ENCODE measurements at regions not wholly inside any gene's neighbourhood (a gene's known extent, or its start where the extent isn't known, plus 50 kb on each side); places are given as distances from the start of the nearest gene placed in this dataset.

GRCh38 chr5:155394727-155395126 lies 381.2 kb downstream of the KIF4B start:
- Histone ChIP-seq H3K14ac (ENCODE audit: insufficient read length) (no peak overlapping the region), H3K4me1 (replicated peaks in 1 of 4; ENCODE audit: control insufficient read depth in 3 of 4, insufficient read depth in 4 of 4, low read length in 3 of 4) (no peaks in the 10 kb centered on the region), H4K5ac (ENCODE audit: insufficient read length, low read depth, low read length) (no peak overlapping the region), H3K9ac (replicated peaks in 1 of 4; ENCODE audit: extremely low read depth in 1 of 4, low read depth in 3 of 4, low read length in 3 of 4) (no peak overlapping the region), H3K27me3 (replicated peaks in 1 of 4; ENCODE audit: control insufficient read depth in 3 of 4, extremely low read depth in 1 of 4, insufficient read depth in 3 of 4, low read length in 3 of 4) (no peaks in the 10 kb centered on the region), H3K4ac (replicated peaks; ENCODE audit: insufficient read length, low read depth, low read length) (no peak overlapping the region), H3K79me1 (ENCODE audit: low read depth, low read length) (no peaks in the 10 kb centered on the region), H3K9me3 (ENCODE audit: insufficient read depth in 2 of 2, low read depth in 1 of 2, low read length in 1 of 2) (no peaks in the 10 kb centered on the region), H3K27ac (ENCODE audit: low read depth, low read length) (no peak overlapping the region), H3K56ac (replicated peaks; ENCODE audit: insufficient read length, low read depth, low read length) (no peak overlapping the region), H2BK5ac (ENCODE audit: low read depth, low read length) (no peak overlapping the region), H3K23ac (ENCODE audit: insufficient read length) (no peak overlapping the region), H3K4me2 (ENCODE audit: insufficient read depth in 1 of 2, low read depth in 2 of 2, low read length in 2 of 2) (no peak overlapping the region), H4K20me1 (replicated peaks in 1 of 2; ENCODE audit: control insufficient read depth in 1 of 2, insufficient read depth in 2 of 2, low read length in 2 of 2) (no peaks in the 10 kb centered on the region), H2BK120ac (replicated peaks; ENCODE audit: low read depth, low read length) (no peak overlapping the region), H2AK5ac (ENCODE audit: low read depth, low read length) (no peak overlapping the region), H3K4me3 (ENCODE audit: extremely low read depth in 1 of 4, insufficient read depth in 2 of 4, low read depth in 3 of 4, low read length in 4 of 4) (no peak overlapping the region), H3K36me3 (ENCODE audit: control insufficient read depth in 2 of 4, insufficient read depth in 4 of 4, low read length in 3 of 4) (no peaks in the 10 kb centered on the region), H3K79me2 (ENCODE audit: control insufficient read depth in 1 of 2, insufficient read depth in 2 of 2, low read length in 2 of 2) (no peaks in the 10 kb centered on the region), H2AFZ (ENCODE audit: low read length) (no peak overlapping the region), H4K91ac (replicated peaks; ENCODE audit: insufficient read length, low read length) (no peak overlapping the region), H3K23me2 (ENCODE audit: low read depth, low read length) (no peaks in the 10 kb centered on the region), H3K18ac (ENCODE audit: extremely low read depth, low read length) (no peak overlapping the region), H4K8ac (ENCODE audit: extremely low read depth, insufficient read depth, low read length) (no peak overlapping the region), H2BK20ac (ENCODE audit: low read length) (no peak overlapping the region), H2BK15ac (ENCODE audit: low read length) (no peak overlapping the region), H2BK12ac (ENCODE audit: low read depth, low read length) (no peak overlapping the region)
- ChIA-PET CTCF (ENCODE audit: partially characterized antibody) (no interaction called here), POLR2A (ENCODE audit: partially characterized antibody) (no interaction called here)
- TF ChIP-seq, protein P1, sequence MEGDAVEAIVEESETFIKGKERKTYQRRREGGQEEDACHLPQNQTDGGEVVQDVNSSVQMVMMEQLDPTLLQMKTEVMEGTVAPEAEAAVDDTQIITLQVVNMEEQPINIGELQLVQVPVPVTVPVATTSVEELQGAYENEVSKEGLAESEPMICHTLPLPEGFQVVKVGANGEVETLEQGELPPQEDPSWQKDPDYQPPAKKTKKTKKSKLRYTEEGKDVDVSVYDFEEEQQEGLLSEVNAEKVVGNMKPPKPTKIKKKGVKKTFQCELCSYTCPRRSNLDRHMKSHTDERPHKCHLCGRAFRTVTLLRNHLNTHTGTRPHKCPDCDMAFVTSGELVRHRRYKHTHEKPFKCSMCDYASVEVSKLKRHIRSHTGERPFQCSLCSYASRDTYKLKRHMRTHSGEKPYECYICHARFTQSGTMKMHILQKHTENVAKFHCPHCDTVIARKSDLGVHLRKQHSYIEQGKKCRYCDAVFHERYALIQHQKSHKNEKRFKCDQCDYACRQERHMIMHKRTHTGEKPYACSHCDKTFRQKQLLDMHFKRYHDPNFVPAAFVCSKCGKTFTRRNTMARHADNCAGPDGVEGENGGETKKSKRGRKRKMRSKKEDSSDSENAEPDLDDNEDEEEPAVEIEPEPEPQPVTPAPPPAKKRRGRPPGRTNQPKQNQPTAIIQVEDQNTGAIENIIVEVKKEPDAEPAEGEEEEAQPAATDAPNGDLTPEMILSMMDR (IDR thresholded peaks at IDR 0.05; ENCODE audit: control extremely low read depth in 1 of 3, insufficient read depth in 1 of 3, low read depth in 1 of 3, low read length in 3 of 3): no peak
- TF ChIP-seq, protein P2, sequence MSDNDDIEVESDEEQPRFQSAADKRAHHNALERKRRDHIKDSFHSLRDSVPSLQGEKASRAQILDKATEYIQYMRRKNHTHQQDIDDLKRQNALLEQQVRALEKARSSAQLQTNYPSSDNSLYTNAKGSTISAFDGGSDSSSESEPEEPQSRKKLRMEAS (IDR thresholded peaks at IDR 0.05): no peak
- no peak for TF ChIP-seq NRF1 (IDR thresholded peaks at IDR 0.05; ENCODE audit: low read depth, low read length)
- no peak for DNase-seq (ENCODE audit: low read depth in 1 of 2, low spot score in 2 of 2)
- no peak for FAIRE-seq

Measured in H1 (cell line).